IMR-90 (cell line): ENCODE measurements at regions not wholly inside any gene's neighbourhood (a gene's known extent, or its start where the extent isn't known, plus 50 kb on each side); places are given as distances from the start of the nearest gene placed in this dataset.

Experiments
- ATAC-seq: fragments of 200-7000 bp; cut with Tn5 transposase; 2 replicates; pipeline ENCODE4 v1.9.1; 2020; ENCODE audit warnings: low read depth, mild to moderate bottlenecking, moderate library complexity
- BruUV-seq: library from RNA; stranded (reverse); fragments of 400-500 nt; replicated peaks from 2 replicates; lab custom pipeline; 2021; lab: Mats Ljungman, UMichigan
- CTCF ChIA-PET: fragments of 300-600 bp; formaldehyde crosslinking; extraction: SDS; loops from one replicate; lab custom pipeline; 2021; ENCODE audit warnings: antibody characterized with exemption; lab: Yijun Ruan, JAX
- POLR2A ChIA-PET: fragments of 300-600 bp; sonication (Branson Sonifier 250); formaldehyde crosslinking; loops from one replicate; lab custom pipeline; 2022; ENCODE audit warnings: antibody characterized with exemption; ENCODE audit not compliant: unreplicated experiment; lab: Charles Lee
- DNase-seq: peaks from one replicate; pipeline ENCODE4 v3.0.0; 2013
- H2AFZ ChIP-seq: replicated peaks from 2 replicates; pipeline ENCODE3; 2013; ENCODE audit warnings: low read length, mild to moderate bottlenecking; ENCODE audit not compliant: poor library complexity
- H2AK5ac ChIP-seq: 2 replicates; pipeline ENCODE4 v1.6.1; 2013; ENCODE audit warnings: low read depth, low read length, inconsistent platforms
- H2AK9ac ChIP-seq: replicated peaks from 2 replicates; pipeline ENCODE3; 2013; ENCODE audit warnings: mild to moderate bottlenecking, low read depth, low read length, moderate library complexity; ENCODE audit not compliant: poor library complexity
- H2BK120ac ChIP-seq: 2 replicates; pipeline ENCODE4 v1.6.1; 2013; ENCODE audit warnings: low read depth, low read length, inconsistent platforms
- H2BK15ac ChIP-seq: 3 replicates; pipeline ENCODE4 v1.6.1; 2013; ENCODE audit warnings: low read depth, low read length, inconsistent platforms
- H2BK20ac ChIP-seq: 2 replicates; pipeline ENCODE4 v1.6.1; 2013; ENCODE audit warnings: low read depth, mild to moderate bottlenecking, inconsistent platforms, low read length, moderate library complexity
- H2BK5ac ChIP-seq: 2 replicates; pipeline ENCODE4 v1.6.1; 2013; ENCODE audit warnings: mild to moderate bottlenecking, low read depth, low read length, inconsistent platforms; ENCODE audit not compliant: poor library complexity, severe bottlenecking
- H3K14ac ChIP-seq: replicated peaks from 2 replicates; pipeline ENCODE4 v1.6.1; 2013; ENCODE audit warnings: low read depth, low read length, inconsistent platforms
- H3K18ac ChIP-seq: 2 replicates; pipeline ENCODE4 v1.6.1; 2013; ENCODE audit warnings: low read depth, low read length, control low read depth
- H3K23ac ChIP-seq: 2 replicates; pipeline ENCODE4 v1.6.1; 2013; ENCODE audit warnings: low read depth, low read length, inconsistent platforms
- H3K27ac ChIP-seq: 2 replicates; pipeline ENCODE4 v1.5.1; 2013; ENCODE audit warnings: mild to moderate bottlenecking, control low read depth, low read length; ENCODE audit not compliant: insufficient read depth
- H3K27me3 ChIP-seq: 2 replicates; pipeline ENCODE4 v1.6.1; 2013; ENCODE audit warnings: low read length; ENCODE audit not compliant: control insufficient read depth, insufficient read depth
- H3K36me3 ChIP-seq: 2 replicates; pipeline ENCODE4 v1.6.1; 2013; ENCODE audit warnings: low read length, mixed read lengths; ENCODE audit not compliant: control insufficient read depth, insufficient read depth
- H3K4ac ChIP-seq: 2 replicates; pipeline ENCODE4 v1.6.1; 2013; ENCODE audit warnings: low read depth, low read length, inconsistent platforms
- H3K4me1 ChIP-seq: 2 replicates; pipeline ENCODE4 v1.6.1; 2013; ENCODE audit warnings: low read length, mixed read lengths; ENCODE audit not compliant: control insufficient read depth, insufficient read depth
- H3K4me2 ChIP-seq: 2 replicates; pipeline ENCODE4 v1.6.1; 2013; ENCODE audit warnings: low read depth, mild to moderate bottlenecking, control low read depth, low read length, moderate library complexity
- H3K4me3 ChIP-seq: 2 replicates; pipeline ENCODE4 v1.5.1; 2013; ENCODE audit warnings: low read depth, mild to moderate bottlenecking, control low read depth, low read length, moderate library complexity; ENCODE audit not compliant: insufficient read depth
- H3K56ac ChIP-seq: 2 replicates; pipeline ENCODE4 v1.6.1; 2013; ENCODE audit warnings: low read length, inconsistent platforms; ENCODE audit not compliant: insufficient read depth; ENCODE audit errors: extremely low read depth
- H3K79me1 ChIP-seq, 2 experiments: 2 replicates each; pipeline ENCODE4 v1.6.1; 2013; ENCODE audit warnings: low read length in 2 of 2, inconsistent platforms in 1 of 2, low read depth in 1 of 2
- H3K9ac ChIP-seq: 2 replicates; pipeline ENCODE4 v1.6.1; 2013; ENCODE audit warnings: low read depth, low read length, control low read depth
- H3K9me1 ChIP-seq: 2 replicates; pipeline ENCODE4 v1.6.1; 2013; ENCODE audit warnings: low read length, inconsistent platforms; ENCODE audit not compliant: insufficient read depth
- H3K9me3 ChIP-seq: 2 replicates; pipeline ENCODE4 v1.6.1; 2013; ENCODE audit warnings: low read length; ENCODE audit not compliant: control insufficient read depth, insufficient read depth
- H4K20me1 ChIP-seq: 2 replicates; pipeline ENCODE4 v1.6.1; 2013; ENCODE audit warnings: low read length, inconsistent platforms; ENCODE audit not compliant: insufficient read depth
- H4K5ac ChIP-seq: 2 replicates; pipeline ENCODE4 v1.6.1; 2013; ENCODE audit warnings: mild to moderate bottlenecking, low read depth, low read length, control low read depth
- H4K8ac ChIP-seq, 2 experiments: 2 replicates each; pipeline ENCODE4 v1.6.1; 2013; ENCODE audit warnings: low read depth in 2 of 2, low read length in 2 of 2, control low read depth in 1 of 2, inconsistent platforms in 1 of 2
- H4K91ac ChIP-seq: 2 replicates; pipeline ENCODE4 v1.6.1; 2013; ENCODE audit warnings: low read depth, low read length, inconsistent platforms; ENCODE audit not compliant: insufficient read depth
- MXI1 ChIP-seq: IDR thresholded peaks from 2 replicates; pipeline ENCODE4 v1.6.1; 2012; ENCODE audit warnings: low read depth, mild to moderate bottlenecking, low read length, moderate library complexity, borderline replicate concordance
- RCOR1 ChIP-seq: IDR thresholded peaks from 2 replicates; pipeline ENCODE4 v1.6.1; 2012; ENCODE audit warnings: mild to moderate bottlenecking, low read length, improper control_type of control experiment; ENCODE audit not compliant: insufficient replicate concordance
- SMC3 ChIP-seq: fragments of 150-350 bp; IDR thresholded peaks from 2 replicates; pipeline ENCODE4 v1.6.1; 2016; ENCODE audit warnings: low read depth, mild to moderate bottlenecking, antibody characterized with exemption, low read length, moderate library complexity
- WGBS, 2 experiments: methylation state at CpG; one replicate each; pipeline versions ENCODE4 v1.1.5 to v1.1.7; 2013; ENCODE audit warnings: missing lambda C conversion rate in 2 of 2; ENCODE audit not compliant: insufficient read length in 1 of 2; ENCODE audit errors: extremely low coverage in 2 of 2; 5-methylcytosine and 5-hydroxymethylcytosine counted together
- dilution Hi-C: fragments of 300-500 bp; cut with HindIII; formaldehyde crosslinking; loops from one replicate; pipeline ENCODE4 v1.14.3; 2018; ENCODE audit warnings: low sequenced_read_pairs; ENCODE audit not compliant: unreplicated experiment
- in situ Hi-C: fragments of 300-500 bp; cut with MboI; formaldehyde crosslinking; loops from 3 replicates; pipeline ENCODE4 v1.14.3; 2019; ENCODE audit warnings: low sequenced_read_pairs, inconsistent platforms, mixed read lengths
- intact Hi-C: fragments of 100-400 bp; cut with micrococcal nuclease; formaldehyde crosslinking; loops from 2 replicates; pipeline ENCODE4 v1.10.0; 2022
- TF ChIP-seq, protein P1 (sequence below): conservative IDR thresholded peaks from 2 replicates; pipeline ENCODE4 v1.5.1; 2012; ENCODE audit warnings: mild to moderate bottlenecking, low read depth, low read length, improper control_type of control experiment

GRCh38 chr2:236696834-236697233, 127.2 kb downstream of the ACKR3 start:
- no peaks in the 10 kb centered on the region for H3K4me1 ChIP-seq
- no peak overlapping the region for H3K4ac ChIP-seq
- no peak overlapping the region for H3K27ac ChIP-seq
- TF ChIP-seq, protein P1, sequence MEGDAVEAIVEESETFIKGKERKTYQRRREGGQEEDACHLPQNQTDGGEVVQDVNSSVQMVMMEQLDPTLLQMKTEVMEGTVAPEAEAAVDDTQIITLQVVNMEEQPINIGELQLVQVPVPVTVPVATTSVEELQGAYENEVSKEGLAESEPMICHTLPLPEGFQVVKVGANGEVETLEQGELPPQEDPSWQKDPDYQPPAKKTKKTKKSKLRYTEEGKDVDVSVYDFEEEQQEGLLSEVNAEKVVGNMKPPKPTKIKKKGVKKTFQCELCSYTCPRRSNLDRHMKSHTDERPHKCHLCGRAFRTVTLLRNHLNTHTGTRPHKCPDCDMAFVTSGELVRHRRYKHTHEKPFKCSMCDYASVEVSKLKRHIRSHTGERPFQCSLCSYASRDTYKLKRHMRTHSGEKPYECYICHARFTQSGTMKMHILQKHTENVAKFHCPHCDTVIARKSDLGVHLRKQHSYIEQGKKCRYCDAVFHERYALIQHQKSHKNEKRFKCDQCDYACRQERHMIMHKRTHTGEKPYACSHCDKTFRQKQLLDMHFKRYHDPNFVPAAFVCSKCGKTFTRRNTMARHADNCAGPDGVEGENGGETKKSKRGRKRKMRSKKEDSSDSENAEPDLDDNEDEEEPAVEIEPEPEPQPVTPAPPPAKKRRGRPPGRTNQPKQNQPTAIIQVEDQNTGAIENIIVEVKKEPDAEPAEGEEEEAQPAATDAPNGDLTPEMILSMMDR, result no peak
- TF ChIP-seq SMC3 (no peak), MXI1 (no peak), RCOR1 (no peak)
- no peak overlapping the region for H4K91ac ChIP-seq
- H3K18ac ChIP-seq, result no peak overlapping the region
- no peaks in the 10 kb centered on the region for H3K9me1 ChIP-seq
- no peak overlapping the region for H3K56ac ChIP-seq
- ATAC-seq, result no peak
- H3K9me3 ChIP-seq, result peaks cover 2% of the 10 kb centered on the region; the same call in 1 of the 2 replicates
- DNase-seq, result no peak
- ChIA-PET POLR2A (no interaction called here), CTCF (no interaction called here)
- no peaks in the 10 kb centered on the region for H3K79me1 ChIP-seq
- dilution Hi-C loops, result no loop called here
- H3K4me3 ChIP-seq, result no peak overlapping the region
- intact Hi-C loops, result no loop called here
- in situ Hi-C loops, result no loop called here
- H3K27me3 ChIP-seq, result peaks cover 30% of the 10 kb centered on the region
- no peak overlapping the region for H4K8ac ChIP-seq
- H2BK20ac ChIP-seq, result no peak overlapping the region
- H3K36me3 ChIP-seq, result no peaks in the 10 kb centered on the region
- H3K9ac ChIP-seq, result no peak overlapping the region
- no peak overlapping the region for H3K23ac ChIP-seq
- no peak overlapping the region for H4K5ac ChIP-seq
- no TSS peak for BruUV-seq
- H2AK9ac ChIP-seq, result no peak overlapping the region
- H2AFZ ChIP-seq, result no peak overlapping the region
- no peaks in the 10 kb centered on the region for H4K20me1 ChIP-seq
- no peak overlapping the region for H2BK120ac ChIP-seq
- H2BK15ac ChIP-seq, result no peak overlapping the region
- H2BK5ac ChIP-seq, result no peak overlapping the region
- no peak overlapping the region for H3K14ac ChIP-seq
- H3K4me2 ChIP-seq, result no peak overlapping the region
- no peak overlapping the region for H2AK5ac ChIP-seq
- 64% methylated on average over 2 of the region's 3 CpGs; no CpG with 5 or more reads in 1 of the 2 experiments for WGBS, 2 experiments
